GM12892 (cell line): ENCODE measurements at regions not wholly inside any gene's neighbourhood (a gene's known extent, or its start where the extent isn't known, plus 50 kb on each side); places are given as distances from the start of the nearest gene placed in this dataset.

ENCODE experiments used
- POLR2A ChIP-seq: IDR thresholded peaks from 2 replicates; pipeline ENCODE4 v1.6.1; 2011; ENCODE audit warnings: low read depth, low read length, control low read depth
- POLR2AphosphoS5 ChIP-seq: IDR thresholded peaks from 2 replicates; pipeline ENCODE4 v1.6.1; 2011; ENCODE audit warnings: low read depth, low read length, control low read depth
- TAF1 ChIP-seq: IDR thresholded peaks from 2 replicates; pipeline ENCODE4 v1.6.1; 2011; ENCODE audit warnings: low read depth, mild to moderate bottlenecking, control low read depth, low read length, borderline replicate concordance

DNA sequence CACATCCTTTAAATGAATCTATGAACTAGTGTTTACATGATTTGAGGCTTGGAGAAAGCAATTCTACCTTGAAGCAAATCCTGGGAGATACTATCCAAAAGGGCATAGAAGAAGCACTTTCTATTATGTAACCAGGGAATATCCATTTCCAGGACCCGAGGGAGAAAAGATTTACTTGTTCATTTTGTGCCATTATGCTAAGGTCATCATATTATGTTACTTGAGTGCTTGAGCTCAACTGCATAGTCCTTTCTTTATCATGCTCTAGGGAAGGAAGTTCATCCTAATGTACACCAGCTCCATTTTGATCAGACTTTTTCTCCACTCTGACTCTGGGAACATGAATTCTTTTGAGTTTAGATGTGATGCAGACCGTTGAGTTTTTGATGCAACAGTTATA lies 188.6 kb upstream of the SNX7 start:
- TF ChIP-seq TAF1 (no peak), POLR2A (no peak), POLR2AphosphoS5 (no peak)
